ENCODE measurements at regions not wholly inside any gene's neighbourhood (a gene's known extent, or its start where the extent isn't known, plus 50 kb on each side); places are given as distances from the start of the nearest gene placed in this dataset.

DNA sequence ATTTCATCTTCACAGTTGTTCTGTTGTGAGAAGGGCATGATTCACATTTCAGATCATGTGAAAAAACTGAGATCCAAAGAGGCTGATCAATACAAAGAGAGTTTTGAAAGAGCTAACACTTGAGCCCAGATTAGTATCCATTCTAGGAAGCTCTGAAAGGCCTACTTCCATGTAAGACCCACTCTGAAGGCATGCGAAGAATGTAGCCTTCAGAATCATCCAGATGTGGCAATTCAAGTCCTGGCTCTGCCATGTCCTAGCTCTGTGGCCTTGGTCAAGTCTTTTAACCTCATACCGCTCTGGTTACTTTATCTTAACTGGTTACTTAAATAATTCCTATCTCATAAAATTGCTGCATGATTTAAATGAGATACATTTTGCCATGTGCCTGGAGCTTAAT is 111.1 kb downstream of the FZD1 start:
- TF ChIP-seq EZH2 (conservative IDR thresholded peaks at IDR 0.05; ENCODE audit: low read depth, low read length) (no peak), ZFX (CRISPR knock-in tag; IDR thresholded peaks at IDR 0.05; ENCODE audit: low read depth) (no peak), CTCF (CRISPR knock-in tag; IDR thresholded peaks at IDR 0.05) (no peak), ZNF496 (CRISPR knock-in tag; IDR thresholded peaks at IDR 0.05; ENCODE audit: insufficient replicate concordance) (no peak), ZNF12 (CRISPR knock-in tag; IDR thresholded peaks at IDR 0.05) (no peak), ZNF10 (CRISPR knock-in tag; IDR thresholded peaks at IDR 0.05; ENCODE audit: borderline replicate concordance, low read depth) (no peak), MTERF4 (CRISPR knock-in tag; IDR thresholded peaks at IDR 0.05) (no peak), ZNF275 (CRISPR knock-in tag; IDR thresholded peaks at IDR 0.05; ENCODE audit: borderline replicate concordance) (no peak), MED1 (CRISPR knock-in tag; IDR thresholded peaks at IDR 0.05) (no peak), SNAPC4 (CRISPR knock-in tag; IDR thresholded peaks at IDR 0.05) (no peak), USF2 (IDR thresholded peaks at IDR 0.05; ENCODE audit: low read depth, low read length) (no peak), USF2 (CRISPR knock-in tag; IDR thresholded peaks at IDR 0.05; ENCODE audit: borderline replicate concordance) (no peak)
- TF ChIP-seq, protein P1, sequence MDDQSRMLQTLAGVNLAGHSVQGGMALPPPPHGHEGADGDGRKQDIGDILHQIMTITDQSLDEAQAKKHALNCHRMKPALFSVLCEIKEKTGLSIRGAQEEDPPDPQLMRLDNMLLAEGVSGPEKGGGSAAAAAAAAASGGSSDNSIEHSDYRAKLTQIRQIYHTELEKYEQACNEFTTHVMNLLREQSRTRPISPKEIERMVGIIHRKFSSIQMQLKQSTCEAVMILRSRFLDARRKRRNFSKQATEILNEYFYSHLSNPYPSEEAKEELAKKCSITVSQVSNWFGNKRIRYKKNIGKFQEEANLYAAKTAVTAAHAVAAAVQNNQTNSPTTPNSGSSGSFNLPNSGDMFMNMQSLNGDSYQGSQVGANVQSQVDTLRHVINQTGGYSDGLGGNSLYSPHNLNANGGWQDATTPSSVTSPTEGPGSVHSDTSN (CRISPR knock-in tag; IDR thresholded peaks at IDR 0.05; ENCODE audit: borderline replicate concordance): no peak
- TF ChIP-seq, protein P2, sequence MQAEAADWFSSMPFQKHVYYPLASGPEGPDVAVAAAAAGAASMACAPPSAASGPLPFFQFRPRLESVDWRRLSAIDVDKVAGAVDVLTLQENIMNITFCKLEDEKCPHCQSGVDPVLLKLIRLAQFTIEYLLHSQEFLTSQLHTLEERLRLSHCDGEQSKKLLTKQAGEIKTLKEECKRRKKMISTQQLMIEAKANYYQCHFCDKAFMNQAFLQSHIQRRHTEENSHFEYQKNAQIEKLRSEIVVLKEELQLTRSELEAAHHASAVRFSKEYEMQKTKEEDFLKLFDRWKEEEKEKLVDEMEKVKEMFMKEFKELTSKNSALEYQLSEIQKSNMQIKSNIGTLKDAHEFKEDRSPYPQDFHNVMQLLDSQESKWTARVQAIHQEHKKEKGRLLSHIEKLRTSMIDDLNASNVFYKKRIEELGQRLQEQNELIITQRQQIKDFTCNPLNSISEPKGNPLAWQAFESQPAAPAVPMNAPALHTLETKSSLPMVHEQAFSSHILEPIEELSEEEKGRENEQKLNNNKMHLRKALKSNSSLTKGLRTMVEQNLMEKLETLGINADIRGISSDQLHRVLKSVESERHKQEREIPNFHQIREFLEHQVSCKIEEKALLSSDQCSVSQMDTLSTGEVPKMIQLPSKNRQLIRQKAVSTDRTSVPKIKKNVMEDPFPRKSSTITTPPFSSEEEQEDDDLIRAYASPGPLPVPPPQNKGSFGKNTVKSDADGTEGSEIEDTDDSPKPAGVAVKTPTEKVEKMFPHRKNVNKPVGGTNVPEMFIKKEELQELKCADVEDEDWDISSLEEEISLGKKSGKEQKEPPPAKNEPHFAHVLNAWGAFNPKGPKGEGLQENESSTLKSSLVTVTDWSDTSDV (CRISPR knock-in tag; IDR thresholded peaks at IDR 0.05): no peak
- TF ChIP-seq, protein P3, sequence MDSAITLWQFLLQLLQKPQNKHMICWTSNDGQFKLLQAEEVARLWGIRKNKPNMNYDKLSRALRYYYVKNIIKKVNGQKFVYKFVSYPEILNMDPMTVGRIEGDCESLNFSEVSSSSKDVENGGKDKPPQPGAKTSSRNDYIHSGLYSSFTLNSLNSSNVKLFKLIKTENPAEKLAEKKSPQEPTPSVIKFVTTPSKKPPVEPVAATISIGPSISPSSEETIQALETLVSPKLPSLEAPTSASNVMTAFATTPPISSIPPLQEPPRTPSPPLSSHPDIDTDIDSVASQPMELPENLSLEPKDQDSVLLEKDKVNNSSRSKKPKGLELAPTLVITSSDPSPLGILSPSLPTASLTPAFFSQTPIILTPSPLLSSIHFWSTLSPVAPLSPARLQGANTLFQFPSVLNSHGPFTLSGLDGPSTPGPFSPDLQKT (CRISPR knock-in tag; IDR thresholded peaks at IDR 0.05; ENCODE audit: borderline replicate concordance): no peak

Data from HepG2 (cell line).